Lower lobe of right lung (tissue), 2 donors: ENCODE measurements at regions not wholly inside any gene's neighbourhood (a gene's known extent, or its start where the extent isn't known, plus 50 kb on each side); places are given as distances from the start of the nearest gene placed in this dataset.

Source experiments
- ATAC-seq, 2 donors: fragments of 200-7000 bp; cut with Tn5 transposase; one replicate each; pipeline ENCODE4 v1.9.1; 2020 to 2022; ENCODE audit warnings: mild to moderate bottlenecking in 2 of 2, moderate library complexity in 2 of 2
- DNase-seq: peaks from one replicate; pipeline ENCODE4 v3.0.0-alpha.2; 2020
- H3K27ac ChIP-seq: fragments of 200-600 bp; one replicate; pipeline ENCODE4 v1.8.0; 2022
- H3K27me3 ChIP-seq: fragments of 200-600 bp; one replicate; pipeline ENCODE4 v1.8.0; 2022; ENCODE audit warnings: low read depth
- H3K36me3 ChIP-seq: fragments of 200-600 bp; one replicate; pipeline ENCODE4 v1.8.0; 2022; ENCODE audit warnings: mild to moderate bottlenecking
- H3K4me1 ChIP-seq: fragments of 200-600 bp; one replicate; pipeline ENCODE4 v1.8.0; 2022
- H3K4me3 ChIP-seq: fragments of 200-600 bp; one replicate; pipeline ENCODE4 v1.8.0; 2022; ENCODE audit warnings: mild to moderate bottlenecking
- H3K9me3 ChIP-seq: fragments of 200-600 bp; one replicate; pipeline ENCODE4 v1.8.0; 2022
- CTCF ChIP-seq: fragments of 200-600 bp; IDR thresholded peaks from one replicate; pipeline ENCODE4 v1.8.0; 2022; ENCODE audit warnings: antibody characterized with exemption, mild to moderate bottlenecking
- intact Hi-C: fragments of 100-400 bp; cut with DNase I; formaldehyde crosslinking; loops from one replicate; pipeline ENCODE4 v1.11.0; 2022
- donor health status: DM: no; HTN: yes; CAD: no; lungs with severe emphysema.

GRCh38 chr5:167889276-167889675, 402.2 kb upstream of the WWC1 start:
- Histone ChIP-seq H3K27ac (no peak overlapping the region), H3K36me3 (no peaks in the 10 kb centered on the region), H3K4me3 (no peak overlapping the region), H3K9me3 (no peaks in the 10 kb centered on the region), H3K4me1 (no peaks in the 10 kb centered on the region), H3K27me3 (no peaks in the 10 kb centered on the region)
- ATAC-seq (no peak), DNase-seq (no peak)
- intact Hi-C loops, result no loop called here
- TF ChIP-seq CTCF, result no peak

GRCh38 chr5:167892352-167893115, 398.9 kb upstream of the WWC1 start:
- intact Hi-C loops, result no loop called here
- H3K4me3 ChIP-seq, result no peak overlapping the region
- TF ChIP-seq CTCF, result no peak
- ATAC-seq, result no peak
- H3K4me1 ChIP-seq, result no peaks in the 10 kb centered on the region
- no peaks in the 10 kb centered on the region for H3K36me3 ChIP-seq
- DNase-seq, result no peak
- no peak overlapping the region for H3K27ac ChIP-seq
- H3K9me3 ChIP-seq, result no peaks in the 10 kb centered on the region
- no peaks in the 10 kb centered on the region for H3K27me3 ChIP-seq

- TF ChIP-seq CTCF, result no peak
- Histone ChIP-seq H3K27me3 (no peaks in the 10 kb centered on the region), H3K4me1 (no peaks in the 10 kb centered on the region), H3K9me3 (no peaks in the 10 kb centered on the region), H3K27ac (no peak overlapping the region), H3K36me3 (no peaks in the 10 kb centered on the region), H3K4me3 (no peak overlapping the region)
- DNase-seq (no peak), ATAC-seq (no peak)
- intact Hi-C loops, result no loop called here
Observed at GRCh38 chr5:167893271-167893670, 398.2 kb upstream of the WWC1 start.

- Histone ChIP-seq H3K27me3 (no peaks in the 10 kb centered on the region), H3K4me3 (no peak overlapping the region), H3K27ac (no peak overlapping the region), H3K9me3 (no peaks in the 10 kb centered on the region), H3K4me1 (no peaks in the 10 kb centered on the region), H3K36me3 (no peaks in the 10 kb centered on the region)
- DNase-seq, result no peak
- no peak for TF ChIP-seq CTCF
- ATAC-seq, result no peak
- intact Hi-C loops, result no loop called here
Observed at GRCh38 chr5:167894631-167895472, 396.6 kb upstream of the WWC1 start.

- Histone ChIP-seq H3K27ac (no peak overlapping the region), H3K36me3 (no peaks in the 10 kb centered on the region), H3K27me3 (no peaks in the 10 kb centered on the region), H3K9me3 (no peaks in the 10 kb centered on the region), H3K4me1 (no peaks in the 10 kb centered on the region), H3K4me3 (no peak overlapping the region)
- DNase-seq (no peak), ATAC-seq (no peak)
- intact Hi-C loops, result no loop called here
- no peak for TF ChIP-seq CTCF
Observed at GRCh38 chr5:167895899-167896659, 395.4 kb upstream of the WWC1 start.
